ENCODE measurements at regions not wholly inside any gene's neighbourhood (a gene's known extent, or its start where the extent isn't known, plus 50 kb on each side); places are given as distances from the start of the nearest gene placed in this dataset.
"Not testable (repeated sequence)": the region's sequence is repeated elsewhere in the genome, so short reads cannot be mapped to it uniquely, and the experiment has no call there.

DNA sequence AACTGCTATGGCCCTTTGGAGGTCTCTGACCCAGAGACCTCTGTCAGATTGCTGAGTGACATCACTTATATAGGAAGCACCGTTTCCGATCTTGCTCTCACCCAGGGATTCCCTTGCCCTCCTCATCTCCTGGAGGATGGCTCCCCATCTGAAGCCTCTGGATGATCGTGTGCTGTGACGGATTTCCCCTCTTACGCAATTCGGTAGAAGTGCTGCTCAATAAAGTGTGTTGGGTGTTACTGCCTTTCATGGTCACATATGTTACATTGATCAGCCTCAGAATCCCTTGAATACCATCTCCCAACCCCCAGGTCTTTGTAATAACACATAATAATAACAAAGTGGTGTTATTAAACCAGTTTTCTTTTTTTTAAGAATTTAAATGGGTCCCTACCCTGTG is 107.3 kb upstream of the CLEC14A start:
- Histone ChIP-seq H2AFZ (no peak overlapping the region), H3K79me2 (no peaks in the 10 kb centered on the region), H3K4me2 (no peak overlapping the region), H3K36me3 (replicated peaks; ENCODE audit: insufficient read depth, low read depth) (no peaks in the 10 kb centered on the region), H3K27ac (no peak overlapping the region), H4K20me1 (ENCODE audit: insufficient read depth, poor library complexity, severe bottlenecking) (no peaks in the 10 kb centered on the region), H3K27me3 (no peaks in the 10 kb centered on the region), H3K9me2 (replicated peaks; ENCODE audit: insufficient read depth) (no peaks in the 10 kb centered on the region), H3K4me1 (ENCODE audit: insufficient read depth) (no peaks in the 10 kb centered on the region), H3K4me3 (no peak overlapping the region), H3K9me3 (ENCODE audit: low read depth) (no peaks in the 10 kb centered on the region)
- TF ChIP-seq EZH2 (IDR thresholded peaks at IDR 0.05; ENCODE audit: borderline replicate concordance): no peak
- TF ChIP-seq EZH2phosphoT487 (IDR thresholded peaks at IDR 0.05; ENCODE audit: low read depth, severe bottlenecking, unreplicated experiment): no peak
- TF ChIP-seq, protein P1, sequence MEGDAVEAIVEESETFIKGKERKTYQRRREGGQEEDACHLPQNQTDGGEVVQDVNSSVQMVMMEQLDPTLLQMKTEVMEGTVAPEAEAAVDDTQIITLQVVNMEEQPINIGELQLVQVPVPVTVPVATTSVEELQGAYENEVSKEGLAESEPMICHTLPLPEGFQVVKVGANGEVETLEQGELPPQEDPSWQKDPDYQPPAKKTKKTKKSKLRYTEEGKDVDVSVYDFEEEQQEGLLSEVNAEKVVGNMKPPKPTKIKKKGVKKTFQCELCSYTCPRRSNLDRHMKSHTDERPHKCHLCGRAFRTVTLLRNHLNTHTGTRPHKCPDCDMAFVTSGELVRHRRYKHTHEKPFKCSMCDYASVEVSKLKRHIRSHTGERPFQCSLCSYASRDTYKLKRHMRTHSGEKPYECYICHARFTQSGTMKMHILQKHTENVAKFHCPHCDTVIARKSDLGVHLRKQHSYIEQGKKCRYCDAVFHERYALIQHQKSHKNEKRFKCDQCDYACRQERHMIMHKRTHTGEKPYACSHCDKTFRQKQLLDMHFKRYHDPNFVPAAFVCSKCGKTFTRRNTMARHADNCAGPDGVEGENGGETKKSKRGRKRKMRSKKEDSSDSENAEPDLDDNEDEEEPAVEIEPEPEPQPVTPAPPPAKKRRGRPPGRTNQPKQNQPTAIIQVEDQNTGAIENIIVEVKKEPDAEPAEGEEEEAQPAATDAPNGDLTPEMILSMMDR (IDR thresholded peaks at IDR 0.05; ENCODE audit: poor library complexity): no peak
- 94% methylated on average over 6 of the region's 6 CpGs for WGBS (ENCODE audit: low lambda C conversion rate, missing lambda C conversion rate)
- no peak for DNase-seq (ENCODE audit: low spot score)

DNA sequence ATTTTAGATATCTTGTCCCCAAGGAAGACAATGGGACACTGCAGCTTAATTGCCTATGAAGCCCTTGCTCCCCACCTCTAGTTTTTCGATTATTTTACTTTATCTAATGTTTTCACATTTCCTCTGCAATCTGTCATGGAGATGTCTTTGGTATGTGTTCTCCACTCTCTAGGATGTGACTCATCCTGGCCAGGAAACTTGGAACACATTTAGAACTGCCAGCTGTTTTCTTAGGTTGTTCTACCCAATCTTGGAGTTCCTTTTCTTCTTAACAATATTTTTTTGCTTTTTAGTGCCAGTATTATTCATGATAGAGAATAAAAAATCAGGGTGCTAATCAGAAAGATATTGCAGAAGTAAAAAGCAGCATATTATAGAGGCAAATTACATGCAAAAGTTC is 101.7 kb upstream of the CLEC14A start:
- Histone ChIP-seq H3K9me3 (ENCODE audit: low read depth) (no peaks in the 10 kb centered on the region), H3K27ac (no peak overlapping the region), H3K79me2 (no peaks in the 10 kb centered on the region), H3K36me3 (replicated peaks; ENCODE audit: insufficient read depth, low read depth) (no peaks in the 10 kb centered on the region), H3K4me3 (no peak overlapping the region), H4K20me1 (ENCODE audit: insufficient read depth, poor library complexity, severe bottlenecking) (no peaks in the 10 kb centered on the region), H2AFZ (no peak overlapping the region), H3K27me3 (no peaks in the 10 kb centered on the region), H3K9me2 (replicated peaks; ENCODE audit: insufficient read depth) (no peaks in the 10 kb centered on the region), H3K4me1 (ENCODE audit: insufficient read depth) (no peaks in the 10 kb centered on the region), H3K4me2 (no peak overlapping the region)
- 67% methylated on average over 1 of the region's 1 CpG for WGBS (ENCODE audit: low lambda C conversion rate, missing lambda C conversion rate)
- TF ChIP-seq EZH2phosphoT487 (IDR thresholded peaks at IDR 0.05; ENCODE audit: low read depth, severe bottlenecking, unreplicated experiment): no peak
- TF ChIP-seq EZH2 (IDR thresholded peaks at IDR 0.05; ENCODE audit: borderline replicate concordance): no peak
- TF ChIP-seq, protein P1 (IDR thresholded peaks at IDR 0.05; ENCODE audit: poor library complexity): no peak
- no peak for DNase-seq (ENCODE audit: low spot score)

DNA sequence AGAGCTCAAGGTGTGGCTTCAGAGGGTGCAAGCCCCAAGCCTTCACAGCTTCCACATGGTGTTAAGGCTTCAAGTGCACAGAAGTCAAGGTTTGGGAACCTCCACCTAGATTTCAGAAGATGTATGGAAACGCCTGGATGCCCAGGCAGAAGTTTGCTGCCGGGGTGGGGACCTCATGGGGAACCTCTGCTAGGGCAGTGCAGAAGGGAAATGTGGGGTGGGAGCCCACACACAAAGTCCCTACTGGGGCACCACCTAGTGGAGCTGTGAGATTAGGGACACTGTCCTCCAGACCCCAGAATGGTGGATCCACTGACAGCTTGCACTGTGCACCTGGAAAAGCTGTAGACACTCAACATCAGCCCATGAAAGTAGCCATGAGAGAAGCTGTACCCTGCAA is 99.6 kb upstream of the CLEC14A start:
- 72% methylated on average over 2 of the region's 2 CpGs for WGBS (ENCODE audit: low lambda C conversion rate, missing lambda C conversion rate)
- H3K9me2 ChIP-seq (replicated peaks; ENCODE audit: insufficient read depth); H3K36me3 ChIP-seq (replicated peaks; ENCODE audit: insufficient read depth, low read depth); H2AFZ ChIP-seq; H3K79me2 ChIP-seq; H3K4me3 ChIP-seq; H3K9me3 ChIP-seq (ENCODE audit: low read depth); H3K4me2 ChIP-seq; DNase-seq (ENCODE audit: low spot score); H4K20me1 ChIP-seq (ENCODE audit: insufficient read depth, poor library complexity, severe bottlenecking); H3K27me3 ChIP-seq; H3K27ac ChIP-seq; H3K4me1 ChIP-seq (ENCODE audit: insufficient read depth): not testable (repeated sequence)

DNA sequence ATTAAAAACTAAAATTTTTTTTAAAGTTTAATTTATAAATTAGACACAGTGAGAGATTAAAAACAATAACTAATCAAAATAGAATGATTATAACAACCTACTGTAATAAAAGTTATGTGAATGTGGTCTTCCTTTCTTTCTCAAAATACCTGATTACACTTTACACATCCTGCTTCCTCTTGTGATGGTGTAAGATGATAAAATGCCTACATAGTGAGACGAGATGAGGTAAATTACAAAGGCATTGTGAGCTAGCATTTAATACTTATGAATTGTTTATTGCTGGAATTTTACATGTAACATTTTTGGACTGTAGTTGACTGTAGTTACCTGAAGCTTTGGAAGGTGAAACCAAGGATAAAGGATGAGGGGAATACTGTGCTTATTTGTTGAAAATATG is 94.2 kb upstream of the CLEC14A start:
- Histone ChIP-seq H3K27ac (no peak overlapping the region), H3K4me1 (ENCODE audit: insufficient read depth) (no peaks in the 10 kb centered on the region), H3K27me3 (no peaks in the 10 kb centered on the region), H3K9me3 (ENCODE audit: low read depth) (no peaks in the 10 kb centered on the region), H2AFZ (no peak overlapping the region), H3K36me3 (replicated peaks; ENCODE audit: insufficient read depth, low read depth) (no peaks in the 10 kb centered on the region), H3K4me2 (no peak overlapping the region), H3K79me2 (no peaks in the 10 kb centered on the region), H4K20me1 (ENCODE audit: insufficient read depth, poor library complexity, severe bottlenecking) (no peaks in the 10 kb centered on the region), H3K4me3 (no peak overlapping the region), H3K9me2 (replicated peaks; ENCODE audit: insufficient read depth) (no peaks in the 10 kb centered on the region)
- TF ChIP-seq, protein P1 (IDR thresholded peaks at IDR 0.05; ENCODE audit: poor library complexity): no peak
- TF ChIP-seq EZH2phosphoT487 (IDR thresholded peaks at IDR 0.05; ENCODE audit: low read depth, severe bottlenecking, unreplicated experiment) (no peak), EZH2 (IDR thresholded peaks at IDR 0.05; ENCODE audit: borderline replicate concordance) (no peak)
- no peak for DNase-seq (ENCODE audit: low spot score)
- WGBS (ENCODE audit: low lambda C conversion rate, missing lambda C conversion rate): 79% methylated on average over 1 of the region's 1 CpG
